GM23338 (cell line): ENCODE measurements at regions not wholly inside any gene's neighbourhood (a gene's known extent, or its start where the extent isn't known, plus 50 kb on each side); places are given as distances from the start of the nearest gene placed in this dataset.

Source experiments
- ATAC-seq: fragments of 200-7000 bp; cut with Tn5 transposase; 3 replicates; pipeline ENCODE4 v1.9.1; 2020
- DNase-seq: peaks from one replicate; pipeline ENCODE4 v3.0.0-alpha.2; 2015; ENCODE audit warnings: low spot score
- H2AFZ ChIP-seq: fragments of 200-600 bp; sonication (generic); 2 replicates; pipeline ENCODE4 v1.8.0; 2016; ENCODE audit warnings: antibody characterized with exemption, mild to moderate bottlenecking, moderate library complexity
- H3F3A ChIP-seq: fragments of 200-600 bp; sonication (generic); replicated peaks from 2 replicates; pipeline ENCODE4 v1.8.0; 2017; ENCODE audit warnings: antibody characterized with exemption, mixed run types, low read depth
- H3K27ac ChIP-seq: fragments of 200-600 bp; sonication (generic); 2 replicates; pipeline ENCODE4 v1.6.1; 2016; ENCODE audit warnings: low read depth
- H3K27me3 ChIP-seq: fragments of 200-600 bp; sonication (generic); 2 replicates; pipeline ENCODE4 v1.8.0; 2016; ENCODE audit warnings: mild to moderate bottlenecking, mixed run types, moderate library complexity; ENCODE audit not compliant: insufficient read depth
- H3K36me3 ChIP-seq: fragments of 200-600 bp; sonication (generic); 2 replicates; pipeline ENCODE4 v1.8.0; 2016; ENCODE audit warnings: mild to moderate bottlenecking; ENCODE audit not compliant: insufficient read depth
- H3K4me1 ChIP-seq: fragments of 200-600 bp; sonication (generic); 2 replicates; pipeline ENCODE4 v1.8.0; 2016; ENCODE audit warnings: mild to moderate bottlenecking, moderate library complexity; ENCODE audit not compliant: insufficient read depth
- H3K4me2 ChIP-seq: fragments of 200-600 bp; sonication (generic); 2 replicates; pipeline ENCODE4 v1.7.1; 2017; ENCODE audit warnings: mixed run types
- H3K4me3 ChIP-seq: fragments of 200-600 bp; sonication (generic); 2 replicates; pipeline ENCODE4 v1.6.1; 2016; ENCODE audit warnings: mixed run types
- H3K79me2 ChIP-seq: fragments of 200-600 bp; sonication (generic); replicated peaks from 2 replicates; pipeline ENCODE4 v1.8.0; 2017; ENCODE audit warnings: mild to moderate bottlenecking; ENCODE audit not compliant: insufficient read depth
- H3K9me2 ChIP-seq: fragments of 200-600 bp; sonication (generic); 2 replicates; pipeline ENCODE4 v1.8.0; 2017; ENCODE audit not compliant: insufficient read depth
- H4K20me1 ChIP-seq: fragments of 200-600 bp; sonication (generic); replicated peaks from 2 replicates; pipeline ENCODE4 v1.8.0; 2017; ENCODE audit warnings: mild to moderate bottlenecking; ENCODE audit not compliant: insufficient read depth
- H3K27ac Mint-ChIP-seq: 2 replicates; pipeline ENCODE4 v1.8.0; 2020; ENCODE audit warnings: inconsistent platforms, mild to moderate bottlenecking, moderate library complexity, mixed read lengths
- H3K27me3 Mint-ChIP-seq: 3 replicates; pipeline ENCODE4 v1.8.0; 2022; ENCODE audit warnings: low read depth, mild to moderate bottlenecking, moderate library complexity, mixed read lengths, inconsistent platforms; ENCODE audit not compliant: insufficient read depth, poor library complexity
- H3K36me3 Mint-ChIP-seq: 3 replicates; pipeline ENCODE4 v1.8.0; 2021; ENCODE audit warnings: low read depth, mild to moderate bottlenecking, inconsistent platforms, moderate library complexity, mixed read lengths
- H3K4me1 Mint-ChIP-seq: 3 replicates; pipeline ENCODE4 v1.8.0; 2020; ENCODE audit warnings: mild to moderate bottlenecking, inconsistent platforms, mixed read lengths
- H3K4me3 Mint-ChIP-seq: 3 replicates; pipeline ENCODE4 v1.8.0; 2021; ENCODE audit warnings: moderate library complexity, mild to moderate bottlenecking, inconsistent platforms, mixed read lengths
- H3K9me3 Mint-ChIP-seq: 3 replicates; pipeline ENCODE4 v1.8.0; 2020; ENCODE audit warnings: moderate library complexity, mild to moderate bottlenecking, inconsistent platforms, mixed read lengths
- CREB1 ChIP-seq: fragments of 250-450 bp; sonication (Bioruptor Pico); IDR thresholded peaks from 2 replicates; pipeline ENCODE4 v1.5.0; 2020; ENCODE audit warnings: low read depth, mild to moderate bottlenecking, moderate library complexity
- EZH2phosphoT487 ChIP-seq: fragments of 200-600 bp; sonication (generic); IDR thresholded peaks from one replicate; pipeline ENCODE4 v1.8.1; 2018; ENCODE audit warnings: antibody characterized with exemption; ENCODE audit not compliant: unreplicated experiment
- JUNB ChIP-seq: IDR thresholded peaks from one replicate; pipeline ENCODE4 v1.6.1; 2016; ENCODE audit warnings: antibody characterized with exemption; ENCODE audit not compliant: unreplicated experiment
- NANOG ChIP-seq: IDR thresholded peaks from 2 replicates; pipeline ENCODE4 v1.6.1; 2016; ENCODE audit warnings: antibody characterized with exemption, borderline replicate concordance
- TF ChIP-seq, protein P1 (sequence below): fragments of 250-450 bp; sonication (Bioruptor Pico); IDR thresholded peaks from 2 replicates; pipeline ENCODE4 v1.5.0; 2020; ENCODE audit warnings: mild to moderate bottlenecking, moderate library complexity
- TF ChIP-seq, protein P2 (sequence below), 2 experiments: fragments of 200-600 bp in 1 of 2; sonication (generic) in 1 of 2; conservative IDR thresholded peaks; 2 replicates each; pipeline versions ENCODE4 v1.5.1 to v1.6.1; 2016 to 2017; ENCODE audit warnings: antibody characterized with exemption in 2 of 2, low read depth in 2 of 2, mild to moderate bottlenecking in 2 of 2, moderate library complexity in 1 of 2

DNA sequence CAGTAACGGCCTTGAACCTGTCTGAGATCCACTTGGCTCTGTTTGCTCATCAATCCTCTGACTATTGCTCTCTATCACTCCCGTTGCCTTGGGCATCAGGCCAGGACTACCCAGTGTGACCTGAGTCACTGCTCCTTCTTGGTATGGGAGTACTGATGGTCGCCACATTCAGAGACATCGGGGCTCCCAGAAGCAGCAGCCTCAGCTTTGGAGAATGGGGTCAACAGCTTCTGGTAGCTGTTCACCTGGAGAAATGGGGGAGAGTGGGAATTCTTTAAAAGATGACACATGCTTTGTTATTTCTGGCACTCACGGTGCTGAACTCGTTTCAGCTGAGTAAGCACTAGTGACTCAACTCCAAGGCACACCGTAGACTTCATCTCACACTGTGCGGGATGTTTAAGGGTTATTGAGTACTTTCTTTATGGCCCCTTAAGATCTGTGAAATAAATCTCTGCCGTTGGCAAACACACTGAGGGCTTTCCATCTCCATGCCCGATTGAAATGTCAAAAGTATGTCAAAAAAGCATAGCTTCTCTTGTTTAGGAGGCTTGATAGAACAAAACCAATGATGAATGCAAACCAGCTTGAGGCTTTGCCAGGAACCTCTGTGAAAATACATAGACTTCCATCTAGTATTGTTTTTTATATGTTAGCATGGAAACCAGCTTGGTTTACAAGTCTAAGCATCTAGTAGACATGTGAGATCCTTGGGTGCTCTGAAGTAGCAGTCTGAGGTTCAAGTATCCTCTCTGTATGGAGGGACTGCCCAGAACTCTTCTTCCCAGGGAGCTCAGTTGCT lies 333.1 kb downstream of the CXCL12 start:
- TF ChIP-seq, protein P1, sequence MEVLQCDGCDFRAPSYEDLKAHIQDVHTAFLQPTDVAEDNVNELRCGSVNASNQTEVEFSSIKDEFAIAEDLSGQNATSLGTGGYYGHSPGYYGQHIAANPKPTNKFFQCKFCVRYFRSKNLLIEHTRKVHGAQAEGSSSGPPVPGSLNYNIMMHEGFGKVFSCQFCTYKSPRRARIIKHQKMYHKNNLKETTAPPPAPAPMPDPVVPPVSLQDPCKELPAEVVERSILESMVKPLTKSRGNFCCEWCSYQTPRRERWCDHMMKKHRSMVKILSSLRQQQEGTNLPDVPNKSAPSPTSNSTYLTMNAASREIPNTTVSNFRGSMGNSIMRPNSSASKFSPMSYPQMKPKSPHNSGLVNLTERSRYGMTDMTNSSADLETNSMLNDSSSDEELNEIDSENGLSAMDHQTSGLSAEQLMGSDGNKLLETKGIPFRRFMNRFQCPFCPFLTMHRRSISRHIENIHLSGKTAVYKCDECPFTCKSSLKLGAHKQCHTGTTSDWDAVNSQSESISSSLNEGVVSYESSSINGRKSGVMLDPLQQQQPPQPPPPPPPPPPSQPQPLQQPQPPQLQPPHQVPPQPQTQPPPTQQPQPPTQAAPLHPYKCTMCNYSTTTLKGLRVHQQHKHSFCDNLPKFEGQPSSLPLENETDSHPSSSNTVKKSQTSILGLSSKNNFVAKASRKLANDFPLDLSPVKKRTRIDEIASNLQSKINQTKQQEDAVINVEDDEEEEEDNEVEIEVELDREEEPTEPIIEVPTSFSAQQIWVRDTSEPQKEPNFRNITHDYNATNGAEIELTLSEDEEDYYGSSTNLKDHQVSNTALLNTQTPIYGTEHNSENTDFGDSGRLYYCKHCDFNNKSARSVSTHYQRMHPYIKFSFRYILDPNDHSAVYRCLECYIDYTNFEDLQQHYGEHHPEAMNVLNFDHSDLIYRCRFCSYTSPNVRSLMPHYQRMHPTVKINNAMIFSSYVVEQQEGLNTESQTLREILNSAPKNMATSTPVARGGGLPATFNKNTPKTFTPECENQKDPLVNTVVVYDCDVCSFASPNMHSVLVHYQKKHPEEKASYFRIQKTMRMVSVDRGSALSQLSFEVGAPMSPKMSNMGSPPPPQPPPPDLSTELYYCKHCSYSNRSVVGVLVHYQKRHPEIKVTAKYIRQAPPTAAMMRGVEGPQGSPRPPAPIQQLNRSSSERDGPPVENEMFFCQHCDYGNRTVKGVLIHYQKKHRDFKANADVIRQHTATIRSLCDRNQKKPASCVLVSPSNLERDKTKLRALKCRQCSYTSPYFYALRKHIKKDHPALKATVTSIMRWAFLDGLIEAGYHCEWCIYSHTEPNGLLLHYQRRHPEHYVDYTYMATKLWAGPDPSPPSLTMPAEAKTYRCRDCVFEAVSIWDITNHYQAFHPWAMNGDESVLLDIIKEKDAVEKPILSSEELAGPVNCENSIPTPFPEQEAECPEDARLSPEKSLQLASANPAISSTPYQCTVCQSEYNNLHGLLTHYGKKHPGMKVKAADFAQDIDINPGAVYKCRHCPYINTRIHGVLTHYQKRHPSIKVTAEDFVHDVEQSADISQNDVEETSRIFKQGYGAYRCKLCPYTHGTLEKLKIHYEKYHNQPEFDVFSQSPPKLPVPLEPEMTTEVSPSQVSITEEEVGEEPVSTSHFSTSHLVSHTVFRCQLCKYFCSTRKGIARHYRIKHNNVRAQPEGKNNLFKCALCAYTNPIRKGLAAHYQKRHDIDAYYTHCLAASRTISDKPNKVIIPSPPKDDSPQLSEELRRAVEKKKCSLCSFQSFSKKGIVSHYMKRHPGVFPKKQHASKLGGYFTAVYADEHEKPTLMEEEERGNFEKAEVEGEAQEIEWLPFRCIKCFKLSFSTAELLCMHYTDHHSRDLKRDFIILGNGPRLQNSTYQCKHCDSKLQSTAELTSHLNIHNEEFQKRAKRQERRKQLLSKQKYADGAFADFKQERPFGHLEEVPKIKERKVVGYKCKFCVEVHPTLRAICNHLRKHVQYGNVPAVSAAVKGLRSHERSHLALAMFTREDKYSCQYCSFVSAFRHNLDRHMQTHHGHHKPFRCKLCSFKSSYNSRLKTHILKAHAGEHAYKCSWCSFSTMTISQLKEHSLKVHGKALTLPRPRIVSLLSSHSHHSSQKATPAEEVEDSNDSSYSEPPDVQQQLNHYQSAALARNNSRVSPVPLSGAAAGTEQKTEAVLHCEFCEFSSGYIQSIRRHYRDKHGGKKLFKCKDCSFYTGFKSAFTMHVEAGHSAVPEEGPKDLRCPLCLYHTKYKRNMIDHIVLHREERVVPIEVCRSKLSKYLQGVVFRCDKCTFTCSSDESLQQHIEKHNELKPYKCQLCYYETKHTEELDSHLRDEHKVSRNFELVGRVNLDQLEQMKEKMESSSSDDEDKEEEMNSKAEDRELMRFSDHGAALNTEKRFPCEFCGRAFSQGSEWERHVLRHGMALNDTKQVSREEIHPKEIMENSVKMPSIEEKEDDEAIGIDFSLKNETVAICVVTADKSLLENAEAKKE (CRISPR knock-in tag): no peak
- TF ChIP-seq JUNB (no peak), NANOG (no peak)
- Histone ChIP-seq H3K79me2 (no peaks in the 10 kb centered on the region), H3K36me3 (no peaks in the 10 kb centered on the region), H3K9me2 (0 out of 2 replicates have a peak, but pooled peaks cover 4% of the 10 kb centered on the region), H3F3A (no peaks in the 10 kb centered on the region), H3K4me1 (no peaks in the 10 kb centered on the region), H3K27ac (no peak overlapping the region), H3K4me3 (no peak overlapping the region), H3K27me3 (no peaks in the 10 kb centered on the region), H2AFZ (no peak overlapping the region), H4K20me1 (no peaks in the 10 kb centered on the region), H3K4me2 (no peak overlapping the region)
- peaks cover 2% of the 10 kb centered on the region; the same call in 1 of the 3 replicates for H3K4me1 Mint-ChIP-seq
- H3K4me3 Mint-ChIP-seq: no peak overlapping the region
- H3K9me3 Mint-ChIP-seq: no peaks in the 10 kb centered on the region
- H3K27ac Mint-ChIP-seq: no peak overlapping the region
- H3K36me3 Mint-ChIP-seq: no peaks in the 10 kb centered on the region
- ATAC-seq: no peak
- DNase-seq: no peak
- no peaks in the 10 kb centered on the region for H3K27me3 Mint-ChIP-seq

DNA sequence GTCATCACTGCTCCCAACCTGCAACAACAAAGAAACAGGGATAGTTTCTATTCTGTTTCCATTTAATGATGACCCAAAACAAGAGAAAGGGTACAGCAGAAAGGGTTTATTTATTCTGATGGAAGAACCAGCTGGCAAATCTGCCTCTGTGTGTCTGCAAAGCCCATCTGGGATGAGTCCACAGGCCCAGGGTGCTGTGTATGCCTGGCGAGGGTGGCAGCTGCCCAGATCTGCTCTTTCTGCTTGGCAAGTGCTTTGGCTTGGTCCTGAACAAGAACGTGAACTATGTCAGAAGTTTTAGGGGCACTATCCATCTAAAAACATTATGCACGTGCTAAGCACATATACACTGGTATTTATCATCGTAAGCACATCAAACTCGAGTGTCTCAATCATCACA lies 333.8 kb downstream of the CXCL12 start:
- 0 out of 2 replicates have a peak, but pooled peaks cover 4% of the 10 kb centered on the region for H3K9me2 ChIP-seq
- Mint-ChIP-seq H3K27ac (no peak overlapping the region), H3K4me1 (peaks cover 7% of the 10 kb centered on the region), H3K9me3 (no peaks in the 10 kb centered on the region), H3K27me3 (peaks cover 4% of the 10 kb centered on the region), H3K4me3 (no peak overlapping the region), H3K36me3 (no peaks in the 10 kb centered on the region)
- H3K4me2 ChIP-seq: no peak overlapping the region
- no peaks in the 10 kb centered on the region for H3K27me3 ChIP-seq
- no peaks in the 10 kb centered on the region for H3K36me3 ChIP-seq
- H3F3A ChIP-seq: no peaks in the 10 kb centered on the region
- no peak overlapping the region for H3K4me3 ChIP-seq
- no peak overlapping the region for H3K27ac ChIP-seq
- no peaks in the 10 kb centered on the region for H3K79me2 ChIP-seq
- ATAC-seq: no peak
- DNase-seq: no peak
- H2AFZ ChIP-seq: no peak overlapping the region
- H4K20me1 ChIP-seq: no peaks in the 10 kb centered on the region
- no peaks in the 10 kb centered on the region for H3K4me1 ChIP-seq
- TF ChIP-seq, protein P2, sequence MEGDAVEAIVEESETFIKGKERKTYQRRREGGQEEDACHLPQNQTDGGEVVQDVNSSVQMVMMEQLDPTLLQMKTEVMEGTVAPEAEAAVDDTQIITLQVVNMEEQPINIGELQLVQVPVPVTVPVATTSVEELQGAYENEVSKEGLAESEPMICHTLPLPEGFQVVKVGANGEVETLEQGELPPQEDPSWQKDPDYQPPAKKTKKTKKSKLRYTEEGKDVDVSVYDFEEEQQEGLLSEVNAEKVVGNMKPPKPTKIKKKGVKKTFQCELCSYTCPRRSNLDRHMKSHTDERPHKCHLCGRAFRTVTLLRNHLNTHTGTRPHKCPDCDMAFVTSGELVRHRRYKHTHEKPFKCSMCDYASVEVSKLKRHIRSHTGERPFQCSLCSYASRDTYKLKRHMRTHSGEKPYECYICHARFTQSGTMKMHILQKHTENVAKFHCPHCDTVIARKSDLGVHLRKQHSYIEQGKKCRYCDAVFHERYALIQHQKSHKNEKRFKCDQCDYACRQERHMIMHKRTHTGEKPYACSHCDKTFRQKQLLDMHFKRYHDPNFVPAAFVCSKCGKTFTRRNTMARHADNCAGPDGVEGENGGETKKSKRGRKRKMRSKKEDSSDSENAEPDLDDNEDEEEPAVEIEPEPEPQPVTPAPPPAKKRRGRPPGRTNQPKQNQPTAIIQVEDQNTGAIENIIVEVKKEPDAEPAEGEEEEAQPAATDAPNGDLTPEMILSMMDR (conservative IDR thresholded peaks at IDR 0.05; ENCODE audit: low read depth in 2 of 2): no peak
- no peak for TF ChIP-seq CREB1 (CRISPR knock-in tag)
- TF ChIP-seq JUNB: no peak
- no peak for TF ChIP-seq NANOG
- TF ChIP-seq EZH2phosphoT487: no peak
